WERI-Rb-1 (cell line): ENCODE measurements at regions not wholly inside any gene's neighbourhood (a gene's known extent, or its start where the extent isn't known, plus 50 kb on each side); places are given as distances from the start of the nearest gene placed in this dataset.
"Not testable (repeated sequence)": the region's sequence is repeated elsewhere in the genome, so short reads cannot be mapped to it uniquely, and the experiment has no call there.

ENCODE experiments used
- DNase-seq: peaks from one replicate; pipeline ENCODE4 v3.0.0-alpha.2; 2020
- H3K27ac ChIP-seq: fragments of 250-450 bp; sonication (Bioruptor Pico); 2 replicates; pipeline ENCODE4 v1.5.1; 2020; ENCODE audit warnings: mild to moderate bottlenecking, moderate library complexity
- H3K27me3 ChIP-seq: fragments of 250-450 bp; sonication (Bioruptor Pico); 2 replicates; pipeline ENCODE4 v1.5.1; 2021; ENCODE audit warnings: mild to moderate bottlenecking, low read depth, moderate library complexity; ENCODE audit not compliant: insufficient read depth, severe bottlenecking
- H3K36me3 ChIP-seq: fragments of 250-450 bp; sonication (Bioruptor Pico); 2 replicates; pipeline ENCODE4 v1.5.1; 2020; ENCODE audit warnings: mild to moderate bottlenecking, moderate library complexity
- H3K4me3 ChIP-seq: 2 replicates; pipeline ENCODE4 v1.5.1; 2011; ENCODE audit warnings: low read depth, mild to moderate bottlenecking, control low read depth, low read length
- H3K9me3 ChIP-seq: fragments of 250-450 bp; sonication (Bioruptor Pico); 2 replicates; pipeline ENCODE4 v1.5.1; 2021; ENCODE audit warnings: mild to moderate bottlenecking, moderate library complexity; ENCODE audit not compliant: severe bottlenecking
- TF ChIP-seq, protein P1 (sequence below): IDR thresholded peaks from 2 replicates; pipeline ENCODE4 v1.5.1; 2011; ENCODE audit warnings: low read depth, mild to moderate bottlenecking, control low read depth, inconsistent platforms, low read length

DNA sequence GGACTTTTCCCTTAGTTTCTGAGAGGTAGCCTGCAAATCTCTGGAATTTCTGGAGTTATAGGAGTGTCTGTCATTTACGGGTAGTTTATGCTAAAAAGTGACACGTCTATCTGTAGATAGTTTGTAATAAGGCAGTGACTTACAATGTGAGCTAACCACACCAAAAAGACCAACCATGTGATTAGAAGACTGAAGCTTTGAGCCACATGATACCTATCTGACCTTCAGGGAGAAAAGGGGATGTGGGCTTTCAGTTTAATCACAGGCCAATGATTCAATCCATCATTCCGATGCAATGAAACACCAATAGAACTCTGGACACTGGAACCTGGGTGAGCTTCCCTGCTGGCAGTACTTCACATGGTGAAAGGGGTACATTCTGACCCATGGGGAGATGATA lies 254.6 kb upstream of the GK2 start:
- no peaks in the 10 kb centered on the region for H3K27me3 ChIP-seq
- H3K36me3 ChIP-seq, result no peaks in the 10 kb centered on the region
- TF ChIP-seq, protein P1, sequence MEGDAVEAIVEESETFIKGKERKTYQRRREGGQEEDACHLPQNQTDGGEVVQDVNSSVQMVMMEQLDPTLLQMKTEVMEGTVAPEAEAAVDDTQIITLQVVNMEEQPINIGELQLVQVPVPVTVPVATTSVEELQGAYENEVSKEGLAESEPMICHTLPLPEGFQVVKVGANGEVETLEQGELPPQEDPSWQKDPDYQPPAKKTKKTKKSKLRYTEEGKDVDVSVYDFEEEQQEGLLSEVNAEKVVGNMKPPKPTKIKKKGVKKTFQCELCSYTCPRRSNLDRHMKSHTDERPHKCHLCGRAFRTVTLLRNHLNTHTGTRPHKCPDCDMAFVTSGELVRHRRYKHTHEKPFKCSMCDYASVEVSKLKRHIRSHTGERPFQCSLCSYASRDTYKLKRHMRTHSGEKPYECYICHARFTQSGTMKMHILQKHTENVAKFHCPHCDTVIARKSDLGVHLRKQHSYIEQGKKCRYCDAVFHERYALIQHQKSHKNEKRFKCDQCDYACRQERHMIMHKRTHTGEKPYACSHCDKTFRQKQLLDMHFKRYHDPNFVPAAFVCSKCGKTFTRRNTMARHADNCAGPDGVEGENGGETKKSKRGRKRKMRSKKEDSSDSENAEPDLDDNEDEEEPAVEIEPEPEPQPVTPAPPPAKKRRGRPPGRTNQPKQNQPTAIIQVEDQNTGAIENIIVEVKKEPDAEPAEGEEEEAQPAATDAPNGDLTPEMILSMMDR, result no peak
- no peak overlapping the region for H3K4me3 ChIP-seq
- H3K27ac ChIP-seq, result no peak overlapping the region
- H3K9me3 ChIP-seq, result peaks cover under 1% of the 10 kb centered on the region
- no peak for DNase-seq

DNA sequence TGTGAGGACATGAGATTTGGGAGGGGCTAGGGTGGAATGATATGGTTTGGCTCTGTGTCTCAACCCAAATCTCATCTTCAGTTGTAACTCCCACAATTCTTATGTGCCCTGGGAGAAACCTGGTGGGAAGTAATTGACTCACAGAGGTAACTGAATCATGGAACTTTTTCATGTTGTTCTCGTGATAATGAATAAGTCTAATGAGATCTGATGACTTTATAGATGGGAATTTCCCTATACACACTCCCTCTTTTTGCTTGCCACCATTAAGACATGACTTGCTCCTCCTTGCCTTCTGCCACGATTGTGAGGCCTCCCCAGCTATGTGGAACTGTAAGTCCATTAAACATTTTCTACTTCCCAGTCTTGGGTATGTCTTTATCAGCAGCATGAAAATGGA lies 253.2 kb upstream of the GK2 start:
- H3K36me3 ChIP-seq, result no peaks in the 10 kb centered on the region
- no peak overlapping the region for H3K27ac ChIP-seq
- H3K27me3 ChIP-seq, result no peaks in the 10 kb centered on the region
- H3K9me3 ChIP-seq, result peaks cover 2% of the 10 kb centered on the region
- TF ChIP-seq, protein P1, result no peak
- DNase-seq, result no peak
- H3K4me3 ChIP-seq, result no peak overlapping the region

DNA sequence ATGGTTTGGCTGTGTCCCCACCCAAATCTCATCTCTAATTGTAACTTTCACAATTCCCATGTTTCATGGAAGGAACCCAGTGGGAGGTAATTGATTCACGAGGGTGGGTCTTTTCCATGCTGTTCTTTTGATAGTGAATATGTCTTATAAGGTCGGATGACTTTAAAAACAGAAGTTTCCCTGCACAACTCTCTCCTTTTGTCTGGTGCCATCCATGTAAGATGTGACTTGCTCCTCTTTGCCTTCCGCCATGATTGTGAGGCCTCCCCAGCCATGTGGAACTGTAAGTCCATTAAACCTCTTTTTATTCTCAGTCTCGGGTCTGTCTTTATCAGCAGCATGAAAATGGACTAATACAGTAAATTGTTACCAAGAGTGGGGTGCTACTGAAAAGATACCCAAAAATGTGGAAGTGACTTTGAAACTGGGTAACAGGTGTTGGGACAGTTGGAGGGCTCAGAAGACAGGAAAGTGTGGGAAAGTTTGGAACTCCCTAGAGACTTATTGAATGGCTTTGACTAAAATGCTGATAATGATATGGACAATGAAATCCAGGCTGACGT lies 251.4 kb upstream of the GK2 start:
- H3K27ac ChIP-seq, H3K4me3 ChIP-seq, H3K9me3 ChIP-seq, H3K27me3 ChIP-seq, H3K36me3 ChIP-seq, DNase-seq: not testable (repeated sequence)

DNA sequence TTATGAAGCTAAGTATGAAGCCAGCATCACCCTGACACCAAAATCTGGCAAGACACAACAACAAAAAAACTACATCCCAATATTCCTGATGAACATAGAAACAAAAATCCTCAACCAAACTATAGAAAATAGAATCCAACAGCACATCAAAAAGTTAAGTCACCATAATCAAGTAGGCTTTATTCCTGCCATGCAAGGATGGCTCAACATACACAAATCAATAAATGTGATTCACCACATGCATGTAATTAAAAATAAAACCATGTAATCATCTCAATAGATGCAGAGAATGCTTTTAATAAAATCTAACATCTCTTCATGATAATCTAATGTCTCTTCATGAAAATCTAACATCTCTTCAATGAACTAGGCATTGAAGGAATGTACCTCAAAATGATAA lies 249.4 kb upstream of the GK2 start:
- H3K36me3 ChIP-seq, result no peaks in the 10 kb centered on the region
- TF ChIP-seq, protein P1, result no peak

DNA sequence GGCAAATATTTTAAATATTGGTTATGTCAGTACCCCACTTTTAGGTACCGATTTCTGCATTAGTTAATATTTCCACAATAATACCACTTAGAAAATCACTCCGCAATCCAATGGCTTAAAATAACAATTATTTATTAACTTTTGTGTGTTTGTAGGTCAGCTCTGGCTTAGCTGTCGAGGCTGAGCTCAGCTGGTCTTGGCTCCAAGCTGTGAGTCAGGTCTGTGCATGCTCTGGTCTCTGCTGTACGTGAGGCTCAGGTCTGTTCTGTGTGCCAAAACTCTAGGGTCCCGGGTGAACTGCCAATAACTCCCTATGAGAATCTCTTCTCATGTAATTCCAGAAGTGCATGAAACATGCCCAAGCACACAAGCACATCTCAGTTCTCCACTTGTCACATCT lies 245.8 kb upstream of the GK2 start:
- TF ChIP-seq, protein P1, result no peak
- no peak overlapping the region for H3K4me3 ChIP-seq
- DNase-seq, result no peak
- H3K27me3 ChIP-seq, result no peaks in the 10 kb centered on the region
- H3K36me3 ChIP-seq, result no peaks in the 10 kb centered on the region
- H3K9me3 ChIP-seq, result peaks cover 2% of the 10 kb centered on the region
- H3K27ac ChIP-seq, result no peak overlapping the region

More for the DNA sequence above, 249.4 kb upstream of the GK2 start:
- peaks cover 2% of the 10 kb centered on the region for H3K9me3 ChIP-seq
- no peak for DNase-seq
- H3K27ac ChIP-seq, result no peak overlapping the region
- H3K27me3 ChIP-seq, result no peaks in the 10 kb centered on the region
- no peak overlapping the region for H3K4me3 ChIP-seq

DNA sequence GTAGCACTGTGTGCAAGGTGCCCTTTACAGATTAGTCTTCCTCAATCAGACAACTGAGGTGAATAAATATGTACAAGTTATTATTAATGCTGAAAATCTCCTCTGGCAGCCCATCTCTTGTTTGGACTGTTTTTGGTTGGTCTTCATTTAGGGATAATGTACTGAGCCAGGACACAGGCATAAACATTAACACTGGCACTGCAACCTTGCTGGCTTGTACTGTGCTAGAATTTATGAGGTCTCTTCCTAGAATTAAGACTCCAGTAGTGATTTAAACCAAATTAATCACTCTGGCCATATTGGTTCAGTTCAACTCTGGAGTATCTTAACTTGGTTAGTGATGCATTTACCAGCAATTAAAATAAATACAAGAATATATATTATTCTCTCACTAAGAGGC lies 244.7 kb upstream of the GK2 start:
- Histone ChIP-seq H3K9me3 (peaks cover 2% of the 10 kb centered on the region), H3K27me3 (no peaks in the 10 kb centered on the region), H3K27ac (no peak overlapping the region), H3K36me3 (no peaks in the 10 kb centered on the region), H3K4me3 (no peak overlapping the region)
- TF ChIP-seq, protein P1, result no peak
- no peak for DNase-seq
